ENCODE measurements at regions not wholly inside any gene's neighbourhood (a gene's known extent, or its start where the extent isn't known, plus 50 kb on each side); places are given as distances from the start of the nearest gene placed in this dataset.

- no peak for DNase-seq
These were observed 299.5 kb upstream of the RASGRP1 start for GRCh38 chr15:38864122-38864521.

GRCh38 chr15:38864827-38865581 lies 300.4 kb upstream of the RASGRP1 start:
- DNase-seq: no peak

DNA sequence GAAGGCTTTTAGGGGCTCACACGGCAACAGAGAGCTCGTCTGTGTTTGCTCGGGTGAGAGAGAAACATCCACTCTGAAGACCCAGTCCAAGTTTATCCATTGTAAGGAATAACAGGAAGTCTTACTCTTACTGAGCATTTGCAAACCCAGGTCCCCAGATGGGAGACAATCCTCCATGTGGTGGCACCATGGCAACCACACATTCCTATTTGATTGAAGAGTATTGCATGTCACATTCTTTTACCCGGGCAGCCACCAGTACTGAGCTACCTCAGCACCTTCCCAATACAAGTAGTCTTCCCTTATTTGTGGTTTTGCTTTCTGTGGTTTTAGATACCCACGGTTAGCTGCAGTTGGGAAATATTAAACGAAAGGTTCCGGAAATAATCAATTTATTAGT lies 302.9 kb upstream of the RASGRP1 start:
- no peak for DNase-seq

- DNase-seq: no peak
These were observed 303.9 kb upstream of the RASGRP1 start for GRCh38 chr15:38868326-38869114.

DNA sequence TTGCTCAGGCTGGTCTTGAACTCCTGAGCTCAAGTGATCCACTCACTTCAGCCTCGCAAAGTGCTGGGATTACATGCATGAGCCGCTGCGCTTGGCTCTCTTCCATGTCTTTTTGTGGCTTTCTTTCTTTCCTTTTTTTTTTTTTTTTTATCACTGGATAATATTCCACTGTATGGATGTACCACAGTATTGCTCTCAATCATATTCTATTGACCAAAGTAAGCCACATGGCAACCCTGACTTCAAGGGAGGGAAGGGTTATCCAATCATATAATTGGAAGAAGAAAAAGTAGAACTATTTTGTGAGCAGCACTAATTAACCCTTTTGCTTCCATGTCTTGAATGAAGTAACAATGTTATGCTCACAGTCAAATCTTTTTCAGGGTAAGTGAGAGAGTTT lies 307.0 kb upstream of the RASGRP1 start:
- no peak for DNase-seq

DNA sequence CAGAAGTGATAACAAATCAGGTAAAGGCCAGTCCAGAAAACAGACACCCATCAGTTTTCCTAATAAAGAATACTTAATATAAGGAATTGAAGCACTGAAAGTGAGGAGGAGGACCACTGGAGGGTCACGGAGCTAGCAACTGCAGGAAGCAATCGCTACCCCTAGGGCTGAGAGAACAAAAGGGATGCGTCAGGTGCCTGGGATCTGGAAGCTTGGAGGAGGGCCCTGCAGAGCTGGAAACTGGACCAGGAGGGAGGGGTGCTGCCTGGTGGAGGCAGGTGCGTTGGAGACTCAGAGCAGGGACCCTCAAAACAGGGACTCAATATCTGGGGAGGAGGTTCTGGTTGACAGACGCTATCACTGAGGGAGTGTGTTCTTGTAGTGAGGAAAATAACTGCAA lies 308.1 kb upstream of the RASGRP1 start:
- no peak for DNase-seq

- no peak for DNase-seq
These were observed 308.5 kb upstream of the RASGRP1 start for GRCh38 chr15:38873158-38873557.

DNA sequence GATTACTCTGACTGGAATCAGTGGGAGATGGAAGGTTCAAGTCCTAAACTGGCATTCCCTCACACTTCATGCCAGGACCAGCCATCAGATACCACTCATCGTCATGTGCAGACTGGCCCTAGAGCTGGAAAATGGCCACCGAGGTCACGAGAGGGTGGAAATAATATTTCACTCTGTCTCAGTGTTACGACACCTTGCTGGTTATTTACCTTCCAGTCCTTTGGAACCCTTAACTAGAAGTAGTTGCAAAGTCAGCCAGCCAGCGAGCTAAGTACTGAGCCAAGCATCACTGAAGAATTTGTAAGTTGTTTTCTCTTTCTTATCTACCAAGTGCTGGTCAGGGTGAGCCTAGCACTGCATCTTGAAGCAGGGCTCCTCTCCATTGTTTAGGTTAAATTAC lies 309.9 kb upstream of the RASGRP1 start:
- no peak for DNase-seq

DNA sequence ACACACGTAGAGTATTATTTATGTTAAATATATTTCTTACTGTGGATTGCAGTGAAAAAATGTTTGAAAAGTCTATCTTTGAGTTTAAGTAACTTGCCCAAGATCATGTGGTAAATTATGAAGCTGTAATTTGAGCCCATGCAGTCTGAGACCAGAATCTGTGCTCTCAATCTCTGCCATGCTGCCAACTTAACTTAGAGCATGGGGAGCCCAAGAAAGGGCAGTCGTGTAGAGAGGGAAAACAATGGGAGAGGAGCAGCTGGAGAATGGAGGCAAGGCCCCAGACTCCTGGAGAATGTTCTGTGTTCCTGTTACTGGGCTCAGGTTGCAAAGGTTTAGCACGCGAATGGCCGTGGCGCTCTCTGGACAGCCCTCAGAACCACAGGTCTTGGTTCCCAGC lies 311.6 kb upstream of the RASGRP1 start:
- DNase-seq: no peak

DNA sequence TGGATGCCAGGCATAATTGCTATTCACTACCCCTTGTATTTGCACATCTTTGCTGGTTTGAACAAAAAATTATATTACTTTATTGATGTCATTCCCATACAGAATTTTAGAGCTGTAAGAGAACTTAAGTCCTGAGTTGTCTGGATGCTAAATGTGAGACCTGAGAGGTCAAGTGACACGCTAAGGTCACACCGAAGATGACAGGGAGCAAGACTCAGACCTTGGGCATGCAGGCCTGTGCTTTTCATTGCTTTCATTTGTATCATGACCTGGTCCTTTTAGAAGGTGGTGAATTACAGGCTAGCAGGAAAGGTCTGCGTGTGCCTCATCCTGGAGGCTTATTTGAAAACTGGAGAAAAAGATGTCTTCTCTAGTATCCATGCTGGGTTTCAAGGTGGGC lies 312.0 kb upstream of the RASGRP1 start:
- DNase-seq: no peak

DNA sequence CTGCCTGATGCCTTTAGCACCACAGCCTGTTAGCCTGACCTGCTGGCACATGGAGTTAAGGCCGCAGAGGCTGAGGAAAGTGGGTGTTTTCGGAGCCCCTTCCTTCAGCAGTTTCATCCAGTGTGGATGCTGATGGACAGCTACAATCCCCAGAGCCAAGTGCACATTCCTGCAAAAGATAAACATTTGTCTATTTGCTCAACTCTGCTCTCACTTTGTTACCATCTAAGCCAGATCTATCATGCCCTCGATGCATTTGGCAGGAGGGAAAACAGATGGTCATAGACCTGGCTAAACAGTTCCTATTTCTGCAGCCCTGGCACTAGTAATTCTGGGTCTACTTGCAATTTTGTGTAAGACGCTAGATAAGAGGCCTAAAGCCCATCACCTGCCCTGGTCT lies 312.9 kb upstream of the RASGRP1 start:
- DNase-seq: no peak

GRCh38 chr15:38878026-38878425 lies 313.4 kb upstream of the RASGRP1 start:
- no peak for DNase-seq

GRCh38 chr15:38878926-38879325 lies 314.3 kb upstream of the RASGRP1 start:
- DNase-seq: no peak

- no peak for DNase-seq
These were observed 315.4 kb upstream of the RASGRP1 start for GRCh38 chr15:38879909-38880471.

GRCh38 chr15:38882221-38882620 lies 317.6 kb upstream of the RASGRP1 start:
- DNase-seq: no peak

DNA sequence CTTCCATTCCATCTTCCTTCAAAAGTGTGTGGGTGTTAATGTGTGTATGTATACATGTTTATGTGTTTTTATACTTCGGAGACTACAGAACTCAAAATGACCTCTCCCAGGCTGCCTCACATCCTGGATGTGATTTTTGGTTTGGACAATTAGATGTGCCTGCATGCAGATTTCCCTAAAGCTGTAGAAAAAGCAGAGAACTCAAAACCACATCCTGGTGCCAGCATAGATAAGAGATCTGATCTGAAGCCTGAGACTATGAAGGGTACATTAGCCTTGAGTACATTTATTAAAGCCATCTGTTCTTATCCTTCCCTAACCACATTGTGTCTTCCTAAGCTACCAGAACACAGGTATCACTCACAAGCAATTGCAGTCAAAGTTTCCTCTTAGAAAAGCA lies 319.4 kb upstream of the RASGRP1 start:
- no peak for DNase-seq

DNA sequence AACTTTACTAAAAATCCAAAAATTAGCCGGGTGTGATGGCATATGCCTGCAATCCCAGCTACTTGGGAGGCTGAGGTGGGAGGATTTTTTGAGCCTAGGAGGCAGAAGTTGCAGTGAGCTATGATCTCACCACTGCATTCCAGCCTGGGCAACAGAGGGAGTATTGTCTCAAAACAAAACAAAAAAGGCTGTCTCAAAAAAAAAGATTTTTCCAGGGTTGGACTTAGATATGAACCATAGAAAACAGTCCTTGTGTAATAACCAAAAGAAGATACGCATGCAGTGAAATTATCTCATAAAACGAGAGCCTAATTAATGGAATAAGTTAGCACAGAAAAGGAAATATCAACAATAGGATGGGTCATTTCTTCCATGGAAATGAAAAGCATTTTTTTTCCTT lies 320.4 kb upstream of the RASGRP1 start:
- no peak for DNase-seq

GRCh38 chr15:38885471-38885952 lies 320.9 kb upstream of the RASGRP1 start:
- DNase-seq: no peak

DNA sequence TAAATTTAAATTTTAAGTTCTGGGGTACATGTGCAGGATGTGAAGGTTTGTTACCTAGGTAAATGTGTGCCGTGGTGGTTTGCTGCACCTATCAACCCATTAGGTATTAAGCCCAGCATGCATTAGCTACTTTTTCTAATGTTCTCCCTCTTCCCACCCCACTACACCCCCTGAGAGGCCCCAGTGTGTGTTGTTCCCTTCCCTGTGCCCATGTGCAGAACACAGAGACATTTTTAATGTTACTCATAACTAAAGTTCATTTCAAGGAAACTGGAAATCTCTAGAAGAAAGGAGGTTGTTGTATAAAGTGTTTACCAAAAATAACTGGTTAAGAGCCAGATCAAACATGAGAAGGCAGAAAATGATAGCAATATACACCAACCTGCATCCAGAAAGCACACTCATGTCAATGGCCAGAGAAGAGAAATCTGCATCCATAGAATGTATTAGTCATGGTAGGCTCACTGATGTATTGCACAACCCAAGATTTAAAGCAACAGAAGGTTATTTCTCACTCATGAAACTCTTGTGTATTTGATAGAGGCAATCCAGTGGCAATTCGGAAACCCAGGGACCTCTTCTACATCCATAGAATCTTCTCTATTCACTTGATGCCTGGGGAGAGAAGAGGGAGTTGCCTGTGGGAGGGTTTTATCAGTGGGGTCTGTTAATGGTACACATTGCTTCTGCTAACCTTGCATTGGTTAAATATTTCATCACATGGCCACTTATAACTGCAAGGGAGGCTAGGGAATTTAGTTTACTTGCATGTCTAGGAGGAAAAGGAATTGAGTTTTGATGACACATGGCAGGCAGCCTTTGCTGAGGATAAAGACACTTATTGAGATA lies 321.9 kb upstream of the RASGRP1 start:
- DNase-seq: no peak

- DNase-seq: no peak
These were observed 324.1 kb upstream of the RASGRP1 start for GRCh38 chr15:38888701-38889221.

GRCh38 chr15:38890194-38890593 lies 325.6 kb upstream of the RASGRP1 start:
- DNase-seq: no peak

DNA sequence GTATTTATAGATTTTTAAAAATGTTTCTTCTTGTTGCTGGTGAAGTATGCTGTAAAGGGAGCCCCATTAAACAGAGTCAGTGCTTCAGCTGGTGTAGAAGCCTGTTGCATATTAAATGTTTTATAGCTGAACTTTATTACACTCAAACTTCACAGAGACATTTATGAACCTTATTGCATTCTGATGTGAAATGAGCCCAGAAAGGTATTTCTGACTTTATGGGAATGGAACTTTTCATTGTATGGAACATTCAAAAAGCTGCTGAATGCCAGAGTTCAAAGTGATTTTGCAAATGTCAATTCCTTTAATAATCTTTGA lies 329.3 kb upstream of the RASGRP1 start:
- DNase-seq: no peak

Measured in NCI-H1417 treated with DMSO at 0.1 percent for 48 hours (cell line).